ENCODE measurements at regions not wholly inside any gene's neighbourhood (a gene's known extent, or its start where the extent isn't known, plus 50 kb on each side); places are given as distances from the start of the nearest gene placed in this dataset.

DNA sequence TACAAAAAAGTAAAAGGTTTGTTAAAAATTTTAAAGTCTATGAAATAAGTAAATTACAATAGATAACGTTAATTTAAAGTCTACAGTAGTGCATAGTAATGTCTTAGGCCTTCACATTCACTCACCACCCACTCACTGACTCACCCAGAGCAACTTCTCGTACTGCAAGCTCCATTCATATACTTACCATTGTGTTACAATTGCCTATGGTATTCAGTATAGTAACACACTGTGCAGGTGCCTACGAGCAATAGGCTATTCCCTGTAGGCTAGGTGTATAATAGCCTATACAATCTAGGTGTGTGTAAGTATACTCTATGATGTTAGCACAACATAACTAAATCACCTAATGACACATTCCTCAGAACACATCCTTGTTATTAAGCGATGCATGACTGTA is 435.3 kb upstream of the TMTC1 start:
- TF ChIP-seq, protein P1, sequence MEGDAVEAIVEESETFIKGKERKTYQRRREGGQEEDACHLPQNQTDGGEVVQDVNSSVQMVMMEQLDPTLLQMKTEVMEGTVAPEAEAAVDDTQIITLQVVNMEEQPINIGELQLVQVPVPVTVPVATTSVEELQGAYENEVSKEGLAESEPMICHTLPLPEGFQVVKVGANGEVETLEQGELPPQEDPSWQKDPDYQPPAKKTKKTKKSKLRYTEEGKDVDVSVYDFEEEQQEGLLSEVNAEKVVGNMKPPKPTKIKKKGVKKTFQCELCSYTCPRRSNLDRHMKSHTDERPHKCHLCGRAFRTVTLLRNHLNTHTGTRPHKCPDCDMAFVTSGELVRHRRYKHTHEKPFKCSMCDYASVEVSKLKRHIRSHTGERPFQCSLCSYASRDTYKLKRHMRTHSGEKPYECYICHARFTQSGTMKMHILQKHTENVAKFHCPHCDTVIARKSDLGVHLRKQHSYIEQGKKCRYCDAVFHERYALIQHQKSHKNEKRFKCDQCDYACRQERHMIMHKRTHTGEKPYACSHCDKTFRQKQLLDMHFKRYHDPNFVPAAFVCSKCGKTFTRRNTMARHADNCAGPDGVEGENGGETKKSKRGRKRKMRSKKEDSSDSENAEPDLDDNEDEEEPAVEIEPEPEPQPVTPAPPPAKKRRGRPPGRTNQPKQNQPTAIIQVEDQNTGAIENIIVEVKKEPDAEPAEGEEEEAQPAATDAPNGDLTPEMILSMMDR (IDR thresholded peaks at IDR 0.05; ENCODE audit: low read depth, low read length): no peak
- no peak for DNase-seq (ENCODE audit: extremely low read depth, low read depth)

DNA sequence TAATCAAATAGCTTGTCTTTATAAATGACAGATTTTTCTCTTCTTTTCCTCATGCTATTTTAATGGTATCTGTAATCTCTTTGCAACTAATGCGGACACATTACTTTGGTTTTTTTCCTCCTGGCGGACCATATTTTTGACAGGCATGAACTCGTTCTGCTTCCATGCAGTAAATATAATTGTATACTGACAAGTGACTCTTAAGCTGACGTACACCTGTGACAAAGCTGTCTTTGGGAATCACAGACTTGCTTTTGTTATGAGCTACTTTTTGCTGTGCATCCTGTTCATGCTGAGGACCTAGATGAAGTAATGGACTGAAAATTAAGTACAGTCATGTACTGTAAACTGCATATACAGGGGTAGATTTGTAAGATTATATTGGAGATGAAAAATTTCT is 434.3 kb upstream of the TMTC1 start:
- no peak for DNase-seq (ENCODE audit: extremely low read depth, low read depth)
- TF ChIP-seq, protein P1 (IDR thresholded peaks at IDR 0.05; ENCODE audit: low read depth, low read length): no peak

DNA sequence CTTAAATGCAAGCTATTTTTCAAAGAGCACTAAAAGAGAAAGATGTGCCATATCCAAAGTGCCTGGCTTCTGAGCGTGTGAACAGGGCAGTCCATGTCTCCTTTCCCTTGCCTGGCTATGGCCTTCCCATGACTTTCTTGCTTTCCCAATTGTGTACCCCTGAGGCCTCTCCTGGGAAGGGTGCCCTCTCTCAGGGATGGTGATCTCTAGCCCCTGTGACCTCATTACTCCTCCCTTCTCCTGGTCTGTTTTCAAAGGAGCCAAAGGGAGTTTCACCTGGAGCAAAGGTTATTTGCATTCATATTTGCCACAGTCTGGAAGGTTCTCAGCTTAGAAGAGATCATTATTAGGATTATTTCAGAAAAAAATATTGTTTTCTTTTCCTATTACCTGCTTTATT is 429.4 kb upstream of the TMTC1 start:
- TF ChIP-seq, protein P1 (IDR thresholded peaks at IDR 0.05; ENCODE audit: low read depth, low read length): no peak
- DNase-seq (ENCODE audit: extremely low read depth, low read depth): no peak

DNA sequence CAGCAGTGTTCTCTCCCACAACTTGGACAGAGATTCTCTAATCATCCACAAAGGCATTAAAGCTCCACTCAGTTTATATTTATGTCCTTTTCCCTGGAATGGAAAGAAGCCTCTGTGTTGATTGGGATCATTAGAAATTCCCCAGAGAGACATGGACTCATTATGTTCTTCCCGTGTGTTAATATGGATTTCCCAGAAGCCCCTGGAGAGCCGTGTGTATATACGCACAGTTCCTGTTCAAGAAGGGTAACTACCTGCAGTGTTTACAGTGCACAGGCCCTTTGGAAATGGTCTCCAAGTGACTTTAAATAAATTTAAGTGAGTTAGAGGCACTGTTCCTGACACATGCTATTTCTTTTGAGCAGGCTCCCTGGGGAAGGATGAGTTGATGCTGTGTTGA is 428.0 kb upstream of the TMTC1 start:
- DNase-seq (ENCODE audit: extremely low read depth, low read depth): no peak
- TF ChIP-seq, protein P1 (IDR thresholded peaks at IDR 0.05; ENCODE audit: low read depth, low read length): no peak

DNA sequence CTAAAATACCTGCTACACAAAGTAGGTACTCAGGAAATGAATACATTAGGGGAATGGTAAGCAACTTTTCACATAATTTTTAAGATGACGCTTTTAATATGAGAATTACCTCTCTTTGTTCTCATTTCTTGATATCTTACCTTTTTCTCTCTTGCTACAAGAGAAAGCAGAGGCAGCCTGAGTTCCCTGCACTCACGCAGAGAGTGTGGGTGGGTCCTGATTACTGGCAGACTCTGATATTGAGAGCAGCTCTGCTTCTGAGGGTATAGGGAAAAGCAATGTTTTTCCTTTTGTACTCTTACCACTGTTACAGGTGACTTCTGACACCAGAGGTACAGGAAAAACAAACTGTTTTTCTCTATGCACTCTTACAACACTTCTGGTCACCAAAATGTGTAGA is 420.2 kb upstream of the TMTC1 start:
- TF ChIP-seq, protein P1 (IDR thresholded peaks at IDR 0.05; ENCODE audit: low read depth, low read length): no peak
- no peak for DNase-seq (ENCODE audit: extremely low read depth, low read depth)

DNA sequence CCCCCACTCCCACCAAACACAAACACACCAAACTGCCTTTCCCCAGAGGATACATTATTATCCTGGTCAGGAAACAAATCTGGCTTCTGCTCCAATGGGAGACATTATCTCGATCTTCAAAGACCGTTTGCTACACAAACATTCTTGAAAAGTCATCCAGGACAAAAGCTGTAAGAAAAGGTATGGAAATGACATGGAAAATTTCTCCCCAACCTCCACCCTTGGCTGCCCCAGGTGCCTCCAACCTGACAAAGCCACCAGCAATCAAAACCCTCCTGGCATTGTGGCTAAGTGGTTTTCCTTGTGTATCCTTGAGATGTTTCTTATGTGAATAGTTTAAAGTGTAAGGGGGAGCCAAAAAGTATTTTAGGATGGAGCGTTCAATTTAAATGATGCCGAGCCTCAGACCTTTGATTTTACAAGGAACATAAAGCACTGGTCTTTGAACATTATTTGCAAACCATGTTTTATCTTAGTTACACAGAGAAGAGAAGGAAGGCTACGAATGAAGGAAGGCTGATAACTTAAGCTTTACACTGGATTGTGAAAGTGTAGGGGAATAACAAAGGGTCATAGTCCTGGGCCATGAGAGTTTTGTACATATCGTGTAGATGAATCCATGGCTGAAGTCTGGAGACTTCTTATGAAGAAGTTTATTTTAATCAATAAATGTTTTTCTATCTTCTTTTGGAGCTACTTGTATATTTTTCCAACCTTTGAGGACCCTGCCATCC is 418.9 kb upstream of the TMTC1 start:
- no peak for DNase-seq (ENCODE audit: extremely low read depth, low read depth)
- TF ChIP-seq, protein P1 (IDR thresholded peaks at IDR 0.05; ENCODE audit: low read depth, low read length): no peak

DNA sequence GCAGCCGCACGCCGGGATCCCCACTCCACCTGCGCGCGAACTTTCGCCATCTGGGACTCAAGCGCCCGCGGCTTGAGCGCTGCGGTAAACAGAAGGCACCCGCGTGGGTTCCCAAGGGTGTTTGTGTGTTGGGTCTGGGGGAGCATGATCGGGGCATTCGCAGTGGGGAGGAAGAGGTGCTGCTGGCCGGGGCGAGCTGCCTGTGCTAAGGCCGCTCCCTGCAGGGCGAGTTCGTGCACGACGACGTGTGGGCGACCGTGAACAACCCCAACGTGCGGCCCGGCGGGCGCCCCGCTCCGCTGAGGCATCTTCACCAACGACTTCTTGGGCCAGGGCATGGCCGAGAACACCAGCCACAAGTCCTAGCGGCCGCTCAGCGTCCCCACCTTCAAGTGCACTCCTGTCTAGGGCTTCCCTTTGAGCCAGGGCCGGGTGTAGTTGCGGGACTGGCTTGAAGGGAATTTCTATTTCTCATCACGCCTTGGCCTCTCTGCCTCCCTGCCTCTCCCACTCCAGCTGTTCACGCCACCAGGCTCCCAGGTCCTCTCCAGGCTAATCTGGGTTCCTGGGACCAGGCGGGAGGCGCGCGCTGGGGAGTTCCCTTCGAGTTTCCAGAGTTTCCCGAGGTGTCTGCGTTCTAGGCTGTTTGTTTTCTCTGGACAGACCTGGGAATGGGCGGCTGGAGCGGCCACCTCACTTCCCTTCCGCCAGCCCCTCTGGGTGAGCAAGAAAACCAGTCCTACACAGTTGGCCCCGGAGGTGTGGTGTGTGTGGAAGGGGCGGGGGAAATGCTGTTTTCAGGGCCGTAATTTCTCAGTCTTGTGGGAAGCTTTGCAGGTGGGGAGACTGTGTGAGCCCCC is 417.8 kb upstream of the TMTC1 start:
- TF ChIP-seq, protein P1 (IDR thresholded peaks at IDR 0.05; ENCODE audit: low read depth, low read length): no peak
- DNase-seq (ENCODE audit: extremely low read depth, low read depth): no peak

Measured in AG09319 (cell line).